ENCODE measurements at regions not wholly inside any gene's neighbourhood (a gene's known extent, or its start where the extent isn't known, plus 50 kb on each side); places are given as distances from the start of the nearest gene placed in this dataset.

DNA sequence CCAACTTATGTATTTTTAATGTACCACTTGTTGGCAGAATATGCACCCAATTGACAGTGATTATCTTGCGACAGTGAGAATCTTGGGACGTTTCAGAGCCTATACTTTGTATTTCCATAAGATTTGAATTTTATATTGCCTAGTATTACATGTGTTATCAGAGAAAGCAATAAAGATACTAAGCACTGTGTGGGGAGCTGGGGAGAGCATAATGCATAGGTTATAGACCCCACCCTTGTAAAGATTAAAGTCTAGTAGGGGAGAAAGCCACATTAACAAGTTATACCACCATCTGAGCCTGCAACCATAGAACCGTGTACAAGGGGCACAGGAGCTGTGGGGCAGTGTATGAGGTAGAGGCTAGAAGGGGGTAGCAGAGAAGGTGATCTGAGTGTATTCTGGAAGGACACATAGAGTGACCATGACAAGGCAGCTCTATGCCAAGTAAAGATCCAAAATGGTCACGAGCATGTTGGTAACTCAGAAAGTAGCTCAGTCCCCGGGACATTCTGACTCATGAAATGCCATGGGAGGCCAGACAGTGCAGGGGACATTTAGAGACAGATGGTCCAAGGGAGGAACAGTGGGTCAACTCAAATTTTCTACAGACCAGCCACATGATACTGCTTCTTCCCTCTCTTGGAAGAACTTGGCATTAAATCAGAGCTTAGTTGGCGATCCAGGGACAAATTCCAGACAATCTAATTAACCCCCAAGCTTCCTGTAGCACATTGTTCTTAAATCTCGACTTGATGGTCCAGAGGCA lies 84.5 kb downstream of the ADRA2A start:
- Histone ChIP-seq H2BK120ac (ENCODE audit: low read depth, low read length) (no peak overlapping the region), H3K14ac (replicated peaks; ENCODE audit: low read depth, low read length) (no peak overlapping the region), H3K9ac (ENCODE audit: low read depth, low read length) (no peak overlapping the region), H4K91ac (ENCODE audit: insufficient read depth, low read depth, low read length) (no peak overlapping the region), H4K5ac (ENCODE audit: low read depth, low read length) (no peak overlapping the region), H2AK9ac (replicated peaks; ENCODE audit: low read depth, low read length, poor library complexity) (no peak overlapping the region), H4K8ac (ENCODE audit: low read depth in 2 of 2, low read length in 2 of 2) (no peak overlapping the region), H2BK15ac (ENCODE audit: low read depth, low read length) (no peak overlapping the region), H3K4me1 (ENCODE audit: control insufficient read depth, insufficient read depth, low read length) (no peaks in the 10 kb centered on the region), H3K9me3 (ENCODE audit: control insufficient read depth, insufficient read depth, low read length) (no peaks in the 10 kb centered on the region), H2AK5ac (ENCODE audit: low read depth, low read length) (no peak overlapping the region), H3K27me3 (ENCODE audit: control insufficient read depth, insufficient read depth, low read length) (no peaks in the 10 kb centered on the region), H3K9me1 (ENCODE audit: insufficient read depth, low read length) (no peaks in the 10 kb centered on the region), H3K4ac (ENCODE audit: low read depth, low read length) (no peak overlapping the region), H3K56ac (ENCODE audit: extremely low read depth, insufficient read depth, low read length) (no peak overlapping the region), H3K4me3 (ENCODE audit: insufficient read depth, low read depth, low read length) (no peak overlapping the region), H3K4me2 (ENCODE audit: low read depth, low read length) (no peak overlapping the region), H3K79me1 (ENCODE audit: low read depth in 1 of 2, low read length in 2 of 2) (no peaks in the 10 kb centered on the region), H3K36me3 (ENCODE audit: control insufficient read depth, insufficient read depth, low read length) (no peaks in the 10 kb centered on the region), H2BK20ac (ENCODE audit: low read depth, low read length) (no peak overlapping the region), H3K27ac (ENCODE audit: insufficient read depth, low read length) (no peak overlapping the region), H4K20me1 (ENCODE audit: insufficient read depth, low read length) (no peaks in the 10 kb centered on the region), H3K18ac (ENCODE audit: low read depth, low read length) (no peak overlapping the region), H2BK5ac (ENCODE audit: low read depth, low read length, poor library complexity, severe bottlenecking) (no peak overlapping the region), H3K23ac (ENCODE audit: low read depth, low read length) (no peak overlapping the region), H2AFZ (replicated peaks; ENCODE audit: low read length, poor library complexity) (no peak overlapping the region)
- 15% methylated on average over 2 of the region's 7 CpGs; no CpG with 5 or more reads in 1 of the 2 experiments for WGBS, 2 experiments (ENCODE audit: extremely low coverage in 2 of 2, insufficient read length in 1 of 2)
- ATAC-seq (ENCODE audit: low read depth), result no peak
- in situ Hi-C loops (cut with MboI; ENCODE audit: low sequenced_read_pairs), result no loop called here
- intact Hi-C loops (cut with micrococcal nuclease), result no loop called here
- dilution Hi-C loops (cut with HindIII; ENCODE audit: low sequenced_read_pairs, unreplicated experiment), result no loop called here
- CTCF ChIA-PET, result no interaction called here
- POLR2A ChIA-PET (ENCODE audit: unreplicated experiment), result no interaction called here
- no peak for TF ChIP-seq CEBPB (IDR thresholded peaks at IDR 0.05; ENCODE audit: low read depth, low read length)
- TF ChIP-seq MXI1 (IDR thresholded peaks at IDR 0.05; ENCODE audit: borderline replicate concordance, low read depth, low read length), result no peak
- TF ChIP-seq, protein P1, sequence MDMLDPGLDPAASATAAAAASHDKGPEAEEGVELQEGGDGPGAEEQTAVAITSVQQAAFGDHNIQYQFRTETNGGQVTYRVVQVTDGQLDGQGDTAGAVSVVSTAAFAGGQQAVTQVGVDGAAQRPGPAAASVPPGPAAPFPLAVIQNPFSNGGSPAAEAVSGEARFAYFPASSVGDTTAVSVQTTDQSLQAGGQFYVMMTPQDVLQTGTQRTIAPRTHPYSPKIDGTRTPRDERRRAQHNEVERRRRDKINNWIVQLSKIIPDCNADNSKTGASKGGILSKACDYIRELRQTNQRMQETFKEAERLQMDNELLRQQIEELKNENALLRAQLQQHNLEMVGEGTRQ (IDR thresholded peaks at IDR 0.05; ENCODE audit: low read depth, low read length), result no peak
- TF ChIP-seq RAD21 (IDR thresholded peaks at IDR 0.05; ENCODE audit: low read length), result no peak
- no peak for TF ChIP-seq RCOR1 (IDR thresholded peaks at IDR 0.05; ENCODE audit: insufficient replicate concordance, low read length)
- BruUV-seq (replicated peaks), result no TSS peak
- DNase-seq, result no peak
